Esophagus squamous epithelium (tissue), 4 donors: ENCODE measurements at regions not wholly inside any gene's neighbourhood (a gene's known extent, or its start where the extent isn't known, plus 50 kb on each side); places are given as distances from the start of the nearest gene placed in this dataset.

Experiments
- CTCF ChIP-seq, 6 experiments: fragments of 450-650 bp in 4 of 6; fragments of 200-600 bp in 2 of 6; sonication (generic) in 2 of 6; IDR thresholded peaks; one replicate each; pipeline ENCODE4 v1.5.1; 2016 to 2019; ENCODE audit warnings: antibody characterized with exemption in 6 of 6, mild to moderate bottlenecking in 4 of 6, moderate library complexity in 4 of 6
- POLR2A ChIP-seq, 4 donors: fragments of 450-650 bp; IDR thresholded peaks; one replicate each; pipeline ENCODE4 v1.6.1; 2017; ENCODE audit warnings: antibody characterized with exemption in 4 of 4, mild to moderate bottlenecking in 4 of 4, moderate library complexity in 3 of 4

- TF ChIP-seq POLR2A (IDR thresholded peaks at IDR 0.05) (no peak), CTCF (IDR thresholded peaks at IDR 0.05) (no peak)
Observed at GRCh38 chr5:17719592-17719991, 85.3 kb downstream of the TAF11L14 start.
